NCI-H446 (cell line): ENCODE measurements at regions not wholly inside any gene's neighbourhood (a gene's known extent, or its start where the extent isn't known, plus 50 kb on each side); places are given as distances from the start of the nearest gene placed in this dataset.
"Not testable (repeated sequence)": the region's sequence is repeated elsewhere in the genome, so short reads cannot be mapped to it uniquely, and the experiment has no call there.

ENCODE experiments used
- DNase-seq, 2 experiments: peaks; one replicate each; lab custom pipeline; 2025; lab: John Stamatoyannopoulos, UW

GRCh38 chr2:126085011-126085795 lies 570.8 kb upstream of the GYPC start:
- no peak for DNase-seq

GRCh38 chr2:126100962-126101361 lies 555.0 kb upstream of the GYPC start:
- DNase-seq: no peak

GRCh38 chr2:126106006-126106405 lies 550.0 kb upstream of the GYPC start:
- DNase-seq: no peak

- DNase-seq: no peak
Measured at GRCh38 chr2:126107883-126108282, 548.1 kb upstream of the GYPC start.

GRCh38 chr2:126115975-126116374 lies 540.0 kb upstream of the GYPC start:
- no peak for DNase-seq

- no peak for DNase-seq
Measured at GRCh38 chr2:126117886-126118285, 538.1 kb upstream of the GYPC start.

- DNase-seq: no peak
Measured at GRCh38 chr2:126145752-126146151, 510.2 kb upstream of the GYPC start.

GRCh38 chr2:126154256-126154785 lies 501.6 kb upstream of the GYPC start:
- DNase-seq: no peak

GRCh38 chr2:126160950-126161349 lies 495.0 kb upstream of the GYPC start:
- DNase-seq: not testable (repeated sequence)

GRCh38 chr2:126172631-126173184 lies 483.2 kb upstream of the GYPC start:
- no peak for DNase-seq

- no peak for DNase-seq
Measured at GRCh38 chr2:126175222-126175621, 480.7 kb upstream of the GYPC start.

GRCh38 chr2:126177479-126177878 lies 478.5 kb upstream of the GYPC start:
- DNase-seq: no peak

- no peak for DNase-seq
Measured at GRCh38 chr2:126187668-126188067, 468.3 kb upstream of the GYPC start.

- no peak for DNase-seq
Measured at GRCh38 chr2:126189527-126189926, 466.4 kb upstream of the GYPC start.

GRCh38 chr2:126200538-126200937 lies 455.4 kb upstream of the GYPC start:
- no peak for DNase-seq

GRCh38 chr2:126208266-126208665 lies 447.7 kb upstream of the GYPC start:
- DNase-seq: no peak

- no peak for DNase-seq
Measured at GRCh38 chr2:126212735-126213134, 443.2 kb upstream of the GYPC start.

- no peak for DNase-seq
Measured at GRCh38 chr2:126219081-126219480, 436.9 kb upstream of the GYPC start.

- no peak for DNase-seq
Measured at GRCh38 chr2:126220331-126220730, 435.6 kb upstream of the GYPC start.

- DNase-seq: no peak
Measured at GRCh38 chr2:126221506-126221905, 434.5 kb upstream of the GYPC start.

- DNase-seq: no peak
Measured at GRCh38 chr2:126222278-126222677, 433.7 kb upstream of the GYPC start.

GRCh38 chr2:126224776-126225175 lies 431.2 kb upstream of the GYPC start:
- no peak for DNase-seq

- DNase-seq: no peak
Measured at GRCh38 chr2:126227250-126227649, 428.7 kb upstream of the GYPC start.

- no peak for DNase-seq
Measured at GRCh38 chr2:126228531-126228930, 427.4 kb upstream of the GYPC start.
